Lung microvascular endothelial cell (primary cell): ENCODE measurements at regions not wholly inside any gene's neighbourhood (a gene's known extent, or its start where the extent isn't known, plus 50 kb on each side); places are given as distances from the start of the nearest gene placed in this dataset.
"Not testable (repeated sequence)": the region's sequence is repeated elsewhere in the genome, so short reads cannot be mapped to it uniquely, and the experiment has no call there.

Source experiments
- DNase-seq, 2 donors: peaks; one replicate each; pipeline versions ENCODE4 v3.0.0 to v3.0.0-alpha.2; 2010; ENCODE audit warnings: low read depth in 2 of 2

DNA sequence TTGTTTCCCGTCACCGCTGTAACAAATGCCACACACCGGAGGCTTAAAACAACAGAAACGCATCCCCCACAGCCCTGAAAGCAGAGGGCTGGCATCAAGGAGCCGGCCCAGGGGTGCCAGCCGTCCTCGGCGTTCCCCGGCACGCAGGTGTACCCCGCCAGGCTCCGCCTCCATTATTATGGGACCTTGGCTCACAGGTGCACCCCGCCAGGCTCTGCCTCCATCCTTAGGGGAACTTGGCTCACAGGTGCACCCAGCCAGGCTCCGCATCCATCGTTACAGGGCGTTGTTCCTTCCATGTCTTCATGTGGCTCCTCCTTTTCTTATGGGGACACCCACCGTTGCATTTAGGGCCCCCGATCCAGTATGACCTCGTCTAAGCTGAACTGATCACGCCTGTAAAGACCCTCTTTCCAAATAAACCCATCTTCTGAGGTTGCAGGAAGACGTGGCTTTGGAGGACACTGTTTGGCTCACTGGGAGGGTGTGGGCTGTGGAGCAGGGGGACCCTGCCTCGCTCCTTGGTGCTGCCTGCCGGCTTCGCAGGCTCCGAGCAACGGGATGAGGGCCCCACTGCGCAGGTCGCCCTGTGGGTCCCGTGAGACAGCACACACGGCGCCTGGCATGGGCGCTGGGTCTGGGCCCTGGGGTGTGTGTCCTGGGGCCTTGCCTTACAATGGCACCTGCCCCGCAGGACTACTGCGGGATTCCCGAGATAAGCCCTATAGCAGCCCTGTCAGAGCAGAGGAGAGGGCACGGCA lies 154.9 kb upstream of the ZNF469 start:
- DNase-seq: not testable (repeated sequence)

GRCh38 chr16:88228751-88229150 lies 154.0 kb upstream of the ZNF469 start:
- DNase-seq: peak in 1 of 2 donors; percentile 42

DNA sequence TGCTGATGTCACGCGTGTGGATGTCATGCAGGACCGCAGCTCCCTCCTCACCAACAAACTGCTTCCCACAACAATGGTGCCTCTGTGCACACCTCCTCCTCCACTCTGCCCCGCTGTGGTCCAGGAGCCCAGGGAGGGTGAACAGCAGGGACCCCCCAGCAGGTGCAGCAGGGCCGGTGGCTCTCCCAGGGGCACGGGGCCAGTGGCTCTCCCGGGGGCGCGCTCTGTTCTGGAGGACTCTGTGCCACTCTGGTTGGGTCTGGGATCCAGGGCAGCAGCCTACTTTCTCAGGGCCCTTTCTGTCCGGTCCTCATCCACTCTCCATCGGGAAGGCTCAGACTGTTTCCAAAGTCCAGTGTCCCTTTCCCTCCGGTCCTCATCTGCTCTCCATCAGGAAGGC lies 153.0 kb upstream of the ZNF469 start:
- not testable (repeated sequence) for DNase-seq

GRCh38 chr16:88230276-88230966 lies 152.3 kb upstream of the ZNF469 start:
- not testable (repeated sequence) for DNase-seq

DNA sequence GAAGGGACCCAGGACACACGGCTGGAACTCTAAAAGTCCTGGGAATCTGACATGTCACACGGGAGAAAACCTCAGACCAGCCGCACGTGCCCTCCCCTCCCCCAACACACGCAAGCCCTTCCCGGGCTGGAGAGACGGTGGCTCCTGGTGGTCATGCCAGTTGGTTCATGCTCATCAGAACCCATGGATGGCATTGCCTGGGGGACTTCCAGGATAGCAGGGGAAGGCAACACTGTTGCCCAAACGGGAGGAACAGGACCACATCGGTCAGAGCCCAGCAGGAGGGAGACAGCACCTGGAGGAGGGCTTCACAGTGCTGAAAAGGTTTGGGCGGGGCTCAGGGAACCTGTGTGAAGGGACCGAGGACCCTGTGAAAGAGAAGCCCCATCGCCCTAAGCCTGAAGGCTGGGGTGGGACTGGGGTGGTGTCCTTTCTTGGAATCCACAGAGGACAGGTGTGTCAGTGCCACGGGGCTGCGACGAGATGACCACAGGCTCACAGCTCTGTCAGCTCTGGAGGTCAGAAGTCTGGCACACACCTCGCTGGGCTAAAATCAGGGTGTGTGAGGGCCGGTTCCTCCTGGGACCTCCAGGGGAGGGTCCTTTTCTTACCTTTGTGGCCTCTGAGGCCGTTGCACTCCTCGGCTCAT lies 151.7 kb upstream of the ZNF469 start:
- not testable (repeated sequence) for DNase-seq

GRCh38 chr16:88231839-88232238 lies 150.9 kb upstream of the ZNF469 start:
- not testable (repeated sequence) for DNase-seq

DNA sequence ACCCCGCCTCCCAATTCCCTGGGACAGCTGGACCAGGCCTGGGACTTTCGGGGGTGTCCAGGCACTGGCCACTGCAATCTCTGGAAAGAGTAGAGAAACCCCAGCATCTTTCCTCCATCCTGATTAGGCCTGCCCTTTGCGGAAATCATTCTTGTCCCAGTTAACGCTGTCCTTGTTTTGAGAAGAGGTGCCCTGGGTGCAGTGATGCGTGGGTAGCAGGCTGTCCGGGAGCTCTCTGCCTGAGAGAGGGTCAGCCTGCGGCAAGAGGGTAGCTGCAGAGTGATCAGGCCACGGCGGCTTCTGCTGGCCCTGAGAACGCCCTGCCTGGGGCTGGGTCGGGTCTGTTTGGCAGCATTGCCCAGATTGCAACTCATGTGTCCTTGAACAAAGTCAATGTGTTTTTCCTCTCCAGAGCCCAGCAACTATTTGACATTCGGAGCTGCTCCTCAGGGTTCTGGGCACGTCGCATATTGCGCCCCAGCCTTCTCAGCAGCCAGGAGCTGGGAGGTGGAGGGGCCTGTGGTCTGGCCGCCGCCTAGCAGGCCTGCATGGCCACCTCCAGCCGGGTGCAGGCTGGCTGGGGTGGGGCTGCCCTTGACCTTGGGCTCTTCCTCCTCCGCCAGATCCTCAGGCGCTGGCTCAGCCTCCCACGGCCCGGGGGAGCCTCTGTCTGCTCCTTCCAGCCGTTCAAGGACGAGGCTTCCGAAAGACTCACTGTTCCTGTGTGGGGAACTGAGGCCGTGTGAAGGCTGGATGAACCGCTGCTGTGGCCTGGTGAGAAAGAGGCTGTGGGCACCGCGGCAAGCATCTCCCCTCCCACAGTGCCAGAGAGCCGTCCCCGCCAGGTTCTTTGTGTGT lies 150.1 kb upstream of the ZNF469 start:
- DNase-seq: not testable (repeated sequence)

DNA sequence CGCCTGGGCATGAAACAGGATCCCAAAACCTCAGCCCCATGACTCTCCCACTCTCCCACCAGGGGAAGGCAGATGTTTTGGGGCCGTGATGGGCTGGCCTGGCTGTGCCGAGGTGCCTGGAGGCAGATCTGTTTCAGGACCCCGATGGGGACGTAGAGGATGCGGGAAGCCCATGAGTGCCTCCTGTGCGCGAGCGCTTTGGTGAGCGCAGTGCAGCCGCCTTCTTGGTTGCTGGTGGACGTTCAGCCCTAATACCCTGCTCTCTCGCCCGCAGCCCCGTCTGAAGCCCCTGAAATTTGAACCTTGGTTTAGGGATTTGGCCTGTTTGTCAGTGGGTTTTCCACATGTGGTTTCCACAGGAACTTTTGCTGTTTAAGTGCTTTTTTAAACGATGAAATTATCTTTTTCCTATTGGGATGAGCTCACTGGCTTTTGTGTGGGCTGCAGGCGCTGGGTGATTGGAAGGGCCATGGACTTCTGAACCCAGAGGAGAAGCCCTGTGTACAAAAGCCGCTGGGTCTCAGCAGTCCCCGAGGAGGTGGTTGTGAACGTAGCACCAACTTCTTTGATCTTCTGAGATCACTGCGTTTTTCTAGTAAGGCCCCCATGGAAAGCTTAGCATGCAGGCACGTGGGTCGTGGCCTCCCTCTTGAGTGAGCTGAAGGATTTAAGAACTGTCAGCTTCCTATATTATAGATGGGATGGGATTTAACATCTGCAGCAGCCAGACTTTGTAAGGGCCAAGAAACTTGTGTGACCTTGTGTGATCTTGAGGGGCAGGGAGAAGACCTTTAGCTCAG lies 148.9 kb upstream of the ZNF469 start:
- DNase-seq: not testable (repeated sequence)

DNA sequence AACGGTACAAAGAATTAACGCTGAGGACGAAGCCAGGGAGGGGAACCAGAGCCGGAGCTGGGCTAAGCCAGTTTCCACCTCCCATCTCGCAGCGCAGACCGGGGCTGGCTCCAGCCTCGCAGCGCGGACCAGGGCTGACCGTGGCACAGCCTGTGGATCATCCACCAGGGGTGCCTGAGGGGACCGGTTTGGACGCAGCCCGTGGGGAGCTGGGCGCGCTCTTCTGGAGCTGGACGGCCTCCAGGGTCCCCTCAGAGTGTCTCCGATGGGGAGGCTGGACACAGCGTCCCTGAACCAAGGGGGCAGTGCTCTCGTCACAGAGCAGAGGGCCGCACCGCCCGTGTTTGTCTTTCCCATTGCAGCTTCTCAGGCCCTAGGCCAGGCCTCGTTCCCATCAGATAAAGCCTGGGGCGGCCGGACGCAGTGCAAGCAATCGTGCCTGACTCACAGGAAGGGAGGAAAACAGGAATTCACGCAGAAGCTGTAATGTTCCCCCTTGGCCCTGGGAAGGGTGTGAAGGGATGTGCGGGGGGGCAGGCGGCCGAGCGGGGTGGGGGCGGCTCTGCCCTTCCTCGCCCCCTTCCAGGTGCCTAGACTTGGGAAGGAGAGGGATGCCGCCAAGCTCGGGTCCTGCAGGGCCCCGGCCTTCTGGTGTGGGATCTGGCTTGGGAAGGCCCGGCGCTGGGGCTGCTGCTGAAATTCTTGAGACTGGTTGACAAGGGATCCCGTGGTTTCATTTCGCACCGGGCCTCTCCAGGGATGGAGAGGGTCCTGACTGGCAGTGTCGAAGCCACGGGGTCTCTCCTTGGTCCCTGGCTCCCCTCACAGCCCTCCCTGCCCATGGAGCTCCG lies 148.1 kb upstream of the ZNF469 start:
- DNase-seq: peak; percentile 76 to 88

GRCh38 chr16:88235691-88236090 lies 147.1 kb upstream of the ZNF469 start:
- DNase-seq: not testable (repeated sequence)

DNA sequence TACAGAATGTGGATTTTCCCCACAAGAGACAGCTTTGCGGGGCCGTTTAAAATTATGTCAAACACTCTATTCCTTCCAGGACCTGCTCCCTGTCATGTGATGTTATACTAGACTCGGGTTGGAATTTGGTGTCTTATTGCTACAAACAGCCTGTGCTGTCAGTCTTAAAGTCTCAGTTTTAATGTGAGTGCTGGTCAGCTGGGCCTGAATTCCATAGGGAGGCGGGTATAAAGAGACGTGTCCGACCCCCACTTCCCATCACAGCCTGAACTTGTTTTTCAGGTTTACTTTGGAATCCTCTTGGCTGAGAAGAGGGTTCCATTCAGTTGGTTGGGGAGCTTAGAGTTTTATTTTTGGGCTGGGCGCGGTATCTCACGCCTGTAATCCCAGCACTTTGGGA lies 146.5 kb upstream of the ZNF469 start:
- DNase-seq: not testable (repeated sequence)

GRCh38 chr16:88237314-88237713 lies 145.4 kb upstream of the ZNF469 start:
- DNase-seq: not testable (repeated sequence)

GRCh38 chr16:88237761-88238415 lies 144.9 kb upstream of the ZNF469 start:
- peak in 1 of 2 donors; percentile 51 for DNase-seq

DNA sequence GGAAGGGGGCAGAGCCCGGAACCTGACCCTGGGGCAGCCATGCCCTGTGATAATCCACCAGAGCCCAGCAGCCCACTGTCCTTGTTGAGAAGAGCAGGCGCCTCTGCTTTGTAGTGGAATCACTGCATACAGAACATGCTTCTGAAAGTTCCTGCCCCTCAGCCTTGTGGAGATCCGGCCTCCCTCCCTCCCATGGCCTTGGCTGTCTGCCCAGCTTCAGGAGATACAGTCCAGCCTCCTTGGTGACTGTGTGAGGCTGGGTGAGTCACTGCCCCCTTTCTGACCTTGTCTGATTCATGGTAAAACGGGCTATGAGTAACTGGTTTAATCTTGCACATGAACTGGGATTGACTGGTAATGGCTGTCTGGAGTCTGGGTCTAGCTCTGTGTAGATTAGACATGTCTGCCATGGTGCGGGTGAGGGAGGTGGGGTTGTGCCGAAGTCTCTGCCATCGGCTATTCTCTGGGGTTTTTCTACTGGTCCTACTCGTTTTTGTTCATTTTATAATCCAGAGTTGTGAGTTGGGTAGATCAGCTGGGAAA lies 144.0 kb upstream of the ZNF469 start:
- peak; percentile 95 to 99 for DNase-seq

- peak in 1 of 2 donors; percentile 95 for DNase-seq
Observed at GRCh38 chr16:88240118-88240517, 142.6 kb upstream of the ZNF469 start.

- DNase-seq: peak in 1 of 2 donors; percentile 37
Observed at GRCh38 chr16:88240776-88241175, 142.0 kb upstream of the ZNF469 start.

DNA sequence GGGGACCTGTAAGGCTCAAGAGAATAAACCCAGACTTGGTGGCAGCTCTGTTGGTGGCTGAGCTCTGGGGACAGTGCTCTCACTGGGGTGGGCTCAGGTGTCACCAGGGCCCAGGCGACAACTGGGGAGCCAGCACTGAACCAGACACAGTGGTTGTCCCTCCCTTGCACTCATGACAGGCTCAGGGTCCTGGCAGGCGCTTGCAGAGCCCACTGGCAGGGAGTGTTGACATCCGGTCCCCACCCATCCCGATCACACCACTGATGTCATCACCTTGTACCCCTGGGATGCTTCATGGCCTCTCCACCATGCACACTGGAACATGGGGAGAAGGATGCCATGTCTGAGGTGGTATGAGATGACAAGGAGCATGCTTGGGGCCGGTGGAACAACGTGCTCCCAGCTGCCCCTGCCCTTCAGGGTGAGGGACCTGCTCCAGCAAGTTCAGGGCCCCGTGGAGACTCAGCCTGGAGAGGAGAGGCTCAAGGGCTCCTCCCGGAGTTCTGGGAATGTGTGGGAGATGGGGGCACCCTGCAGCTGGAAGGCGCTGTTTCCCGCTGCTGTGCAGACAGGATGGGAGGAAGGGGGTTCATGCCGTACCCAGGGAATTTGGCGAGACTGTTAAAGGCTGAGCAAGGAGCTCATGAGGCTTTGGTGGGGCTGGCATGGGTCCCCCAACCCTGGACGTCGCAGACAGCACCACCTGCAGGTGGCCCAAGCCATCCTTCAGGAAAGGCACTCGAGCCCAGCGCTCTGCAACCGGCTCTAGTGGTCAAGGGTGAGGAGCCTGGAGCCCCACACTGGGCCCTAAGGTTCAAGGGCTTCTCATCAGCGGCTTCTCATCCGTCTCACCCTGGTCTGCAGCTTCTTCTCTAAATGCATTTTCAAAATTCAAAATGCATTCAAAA lies 141.1 kb upstream of the ZNF469 start:
- peak in 1 of 2 donors; percentile 41 for DNase-seq
